ENCODE measurements at regions not wholly inside any gene's neighbourhood (a gene's known extent, or its start where the extent isn't known, plus 50 kb on each side); places are given as distances from the start of the nearest gene placed in this dataset.

- Histone ChIP-seq H3K9ac (ENCODE audit: low read length) (peak overlapping the region; percentile 15), H3K4me2 (ENCODE audit: low read length) (peak overlapping the region; percentile 22)
These were observed 258.1 kb downstream of the STK31 start for GRCh38 chr7:23967949-23968599.

GRCh38 chr7:23968791-23969190 is 258.8 kb downstream of the STK31 start:
- Histone ChIP-seq H3K9me2 (ENCODE audit: insufficient read depth, low read length) (no peaks in the 10 kb centered on the region), H4K20me1 (ENCODE audit: insufficient read depth) (no peaks in the 10 kb centered on the region), H3K79me2 (replicated peaks; ENCODE audit: insufficient read depth, low read length) (no peaks in the 10 kb centered on the region), H3K36me3 (ENCODE audit: insufficient read depth, low read length) (no peaks in the 10 kb centered on the region), H3F3A (ENCODE audit: insufficient read depth, low read length, poor library complexity, severe bottlenecking) (no peaks in the 10 kb centered on the region), H3K9ac (ENCODE audit: low read length) (no peak overlapping the region), H3K27me3 (ENCODE audit: insufficient read depth, low read depth, low read length) (no peaks in the 10 kb centered on the region), H3K4me3 (ENCODE audit: low read length) (no peak overlapping the region), H2AFZ (ENCODE audit: low read depth, low read length) (no peak overlapping the region), H3K9me3 (ENCODE audit: low read length) (peaks cover 1% of the 10 kb centered on the region), H3K4me2 (ENCODE audit: low read length) (no peak overlapping the region), H3K27ac (ENCODE audit: low read length) (no peak overlapping the region)
- no peak for TF ChIP-seq CTCF (IDR thresholded peaks at IDR 0.05; ENCODE audit: poor library complexity, severe bottlenecking)
- TF ChIP-seq EP300 (conservative IDR thresholded peaks at IDR 0.05; ENCODE audit: poor library complexity, severe bottlenecking), result no peak
- TF ChIP-seq REST (IDR thresholded peaks at IDR 0.05; ENCODE audit: borderline replicate concordance), result no peak
- no peak for TF ChIP-seq MXI1 (conservative IDR thresholded peaks at IDR 0.05; ENCODE audit: poor library complexity, severe bottlenecking)

More at GRCh38 chr7:23967949-23968599, 258.1 kb downstream of the STK31 start:
- Histone ChIP-seq H4K20me1 (ENCODE audit: insufficient read depth) (no peaks in the 10 kb centered on the region), H3K79me2 (replicated peaks; ENCODE audit: insufficient read depth, low read length) (no peaks in the 10 kb centered on the region), H3K9me3 (ENCODE audit: low read length) (no peaks in the 10 kb centered on the region), H3F3A (ENCODE audit: insufficient read depth, low read length, poor library complexity, severe bottlenecking) (no peaks in the 10 kb centered on the region), H3K4me3 (ENCODE audit: low read length) (peak overlapping the region; percentile 24), H2AFZ (ENCODE audit: low read depth, low read length) (no peak overlapping the region), H3K27ac (ENCODE audit: low read length) (peak overlapping the region; percentile 28), H3K9me2 (ENCODE audit: insufficient read depth, low read length) (no peaks in the 10 kb centered on the region), H3K27me3 (ENCODE audit: insufficient read depth, low read depth, low read length) (no peaks in the 10 kb centered on the region), H3K36me3 (ENCODE audit: insufficient read depth, low read length) (no peaks in the 10 kb centered on the region)
- TF ChIP-seq CTCF (IDR thresholded peaks at IDR 0.05; ENCODE audit: poor library complexity, severe bottlenecking) (no peak), EZH2 (IDR thresholded peaks at IDR 0.05; ENCODE audit: borderline replicate concordance, insufficient read depth, low read length, poor library complexity, severe bottlenecking) (no peak), SMC3 (conservative IDR thresholded peaks at IDR 0.05; ENCODE audit: poor library complexity) (no peak), MXI1 (conservative IDR thresholded peaks at IDR 0.05; ENCODE audit: poor library complexity, severe bottlenecking) (no peak), EP300 (conservative IDR thresholded peaks at IDR 0.05; ENCODE audit: poor library complexity, severe bottlenecking) (peak; percentile 46), REST (IDR thresholded peaks at IDR 0.05; ENCODE audit: borderline replicate concordance) (no peak), TAF1 (IDR thresholded peaks at IDR 0.05; ENCODE audit: low read depth) (no peak), POLR2AphosphoS5 (IDR thresholded peaks at IDR 0.05) (no peak), RAD21 (conservative IDR thresholded peaks at IDR 0.05) (no peak)
